Right lobe of liver (tissue), 4 donors: ENCODE measurements at regions not wholly inside any gene's neighbourhood (a gene's known extent, or its start where the extent isn't known, plus 50 kb on each side); places are given as distances from the start of the nearest gene placed in this dataset.
"Not testable (repeated sequence)": the region's sequence is repeated elsewhere in the genome, so short reads cannot be mapped to it uniquely, and the experiment has no call there.

Source experiments
- POLR2A ChIP-seq: fragments of 450-650 bp; IDR thresholded peaks from one replicate; pipeline ENCODE4 v1.6.1; 2017; ENCODE audit warnings: antibody characterized with exemption, mild to moderate bottlenecking
- TF ChIP-seq, protein P1 (sequence below), 4 donors: fragments of 200-600 bp in 3 of 4; fragments of 450-650 bp in 1 of 4; IDR thresholded peaks; one replicate each; pipeline versions ENCODE4 v1.5.1 to v1.8.0; 2016 to 2022; ENCODE audit warnings: antibody characterized with exemption in 4 of 4, mild to moderate bottlenecking in 2 of 4
- donor health status: DM: no; HTN: no; CAD: no.
- donor health status: DM: no; HTN: no; CAD: no.
- donor health status: DM: no; HTN: yes; CAD: no.

DNA sequence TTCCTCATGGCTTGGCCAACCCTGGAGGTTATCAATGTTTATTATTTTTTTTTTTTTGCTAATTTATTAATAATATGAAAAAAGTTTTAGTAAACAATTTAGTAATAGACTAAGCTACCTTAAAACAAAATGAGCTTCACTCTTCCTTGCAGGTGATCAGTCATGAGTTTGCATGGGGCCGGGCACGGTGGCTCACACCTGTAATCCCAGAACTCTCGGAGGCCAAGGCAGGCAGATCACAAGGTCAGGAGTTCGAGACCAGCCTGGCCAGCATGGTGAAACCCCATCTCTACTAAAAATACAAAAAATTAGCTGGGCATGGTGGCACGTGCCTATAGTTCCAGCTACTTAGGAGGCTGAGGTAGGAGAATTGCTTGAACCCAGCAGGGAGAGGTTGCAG is 103.4 kb upstream of the LARP1 start:
- TF ChIP-seq, protein P1, sequence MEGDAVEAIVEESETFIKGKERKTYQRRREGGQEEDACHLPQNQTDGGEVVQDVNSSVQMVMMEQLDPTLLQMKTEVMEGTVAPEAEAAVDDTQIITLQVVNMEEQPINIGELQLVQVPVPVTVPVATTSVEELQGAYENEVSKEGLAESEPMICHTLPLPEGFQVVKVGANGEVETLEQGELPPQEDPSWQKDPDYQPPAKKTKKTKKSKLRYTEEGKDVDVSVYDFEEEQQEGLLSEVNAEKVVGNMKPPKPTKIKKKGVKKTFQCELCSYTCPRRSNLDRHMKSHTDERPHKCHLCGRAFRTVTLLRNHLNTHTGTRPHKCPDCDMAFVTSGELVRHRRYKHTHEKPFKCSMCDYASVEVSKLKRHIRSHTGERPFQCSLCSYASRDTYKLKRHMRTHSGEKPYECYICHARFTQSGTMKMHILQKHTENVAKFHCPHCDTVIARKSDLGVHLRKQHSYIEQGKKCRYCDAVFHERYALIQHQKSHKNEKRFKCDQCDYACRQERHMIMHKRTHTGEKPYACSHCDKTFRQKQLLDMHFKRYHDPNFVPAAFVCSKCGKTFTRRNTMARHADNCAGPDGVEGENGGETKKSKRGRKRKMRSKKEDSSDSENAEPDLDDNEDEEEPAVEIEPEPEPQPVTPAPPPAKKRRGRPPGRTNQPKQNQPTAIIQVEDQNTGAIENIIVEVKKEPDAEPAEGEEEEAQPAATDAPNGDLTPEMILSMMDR (IDR thresholded peaks at IDR 0.05) = not testable (repeated sequence)
- not testable (repeated sequence) for TF ChIP-seq POLR2A
